D721Med (cell line): ENCODE measurements at regions not wholly inside any gene's neighbourhood (a gene's known extent, or its start where the extent isn't known, plus 50 kb on each side); places are given as distances from the start of the nearest gene placed in this dataset.

Experiments used
- DNase-seq: peaks from one replicate; pipeline ENCODE4 v3.0.0; 2011; ENCODE audit warnings: low spot score; ENCODE audit not compliant: insufficient read length
- FAIRE-seq: peaks from 2 replicates; lab custom pipeline; 2011; peaks lifted over from hg19 to GRCh38; lab: Jason Lieb, UNC
- TF ChIP-seq, protein P1 (sequence below): IDR thresholded peaks from 2 replicates; pipeline ENCODE4 v1.5.1; 2012; ENCODE audit warnings: mild to moderate bottlenecking, control low read depth; ENCODE audit not compliant: insufficient read depth; ENCODE audit errors: missing control alignments

DNA sequence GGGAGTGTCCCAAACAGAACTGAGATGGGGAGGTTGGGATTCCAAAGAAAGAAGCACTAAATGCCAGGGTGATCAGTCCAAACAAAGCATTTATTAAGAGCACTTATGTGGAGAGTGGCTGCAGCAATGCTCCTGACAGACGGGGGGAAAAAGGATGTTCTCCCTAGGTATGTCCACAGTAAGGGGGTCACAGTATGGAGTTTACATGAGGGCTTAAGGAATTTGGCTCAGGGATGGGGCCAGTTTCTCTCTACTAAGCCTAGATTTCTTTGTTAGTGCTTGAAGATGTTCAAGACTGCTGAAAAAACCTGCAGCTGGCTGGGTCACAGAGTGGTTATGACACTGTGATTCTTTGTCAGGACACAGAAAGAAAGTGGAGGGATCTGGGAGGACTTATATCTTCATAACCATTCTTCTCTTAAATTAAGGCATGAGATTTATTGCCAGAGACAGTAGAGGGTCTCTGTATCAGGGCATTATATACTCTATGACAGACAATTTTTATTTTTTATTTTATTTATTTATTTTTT is 1468.0 kb downstream of the C4orf33 start:
- DNase-seq (no peak), FAIRE-seq (no peak)
- TF ChIP-seq, protein P1, sequence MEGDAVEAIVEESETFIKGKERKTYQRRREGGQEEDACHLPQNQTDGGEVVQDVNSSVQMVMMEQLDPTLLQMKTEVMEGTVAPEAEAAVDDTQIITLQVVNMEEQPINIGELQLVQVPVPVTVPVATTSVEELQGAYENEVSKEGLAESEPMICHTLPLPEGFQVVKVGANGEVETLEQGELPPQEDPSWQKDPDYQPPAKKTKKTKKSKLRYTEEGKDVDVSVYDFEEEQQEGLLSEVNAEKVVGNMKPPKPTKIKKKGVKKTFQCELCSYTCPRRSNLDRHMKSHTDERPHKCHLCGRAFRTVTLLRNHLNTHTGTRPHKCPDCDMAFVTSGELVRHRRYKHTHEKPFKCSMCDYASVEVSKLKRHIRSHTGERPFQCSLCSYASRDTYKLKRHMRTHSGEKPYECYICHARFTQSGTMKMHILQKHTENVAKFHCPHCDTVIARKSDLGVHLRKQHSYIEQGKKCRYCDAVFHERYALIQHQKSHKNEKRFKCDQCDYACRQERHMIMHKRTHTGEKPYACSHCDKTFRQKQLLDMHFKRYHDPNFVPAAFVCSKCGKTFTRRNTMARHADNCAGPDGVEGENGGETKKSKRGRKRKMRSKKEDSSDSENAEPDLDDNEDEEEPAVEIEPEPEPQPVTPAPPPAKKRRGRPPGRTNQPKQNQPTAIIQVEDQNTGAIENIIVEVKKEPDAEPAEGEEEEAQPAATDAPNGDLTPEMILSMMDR = no peak

DNA sequence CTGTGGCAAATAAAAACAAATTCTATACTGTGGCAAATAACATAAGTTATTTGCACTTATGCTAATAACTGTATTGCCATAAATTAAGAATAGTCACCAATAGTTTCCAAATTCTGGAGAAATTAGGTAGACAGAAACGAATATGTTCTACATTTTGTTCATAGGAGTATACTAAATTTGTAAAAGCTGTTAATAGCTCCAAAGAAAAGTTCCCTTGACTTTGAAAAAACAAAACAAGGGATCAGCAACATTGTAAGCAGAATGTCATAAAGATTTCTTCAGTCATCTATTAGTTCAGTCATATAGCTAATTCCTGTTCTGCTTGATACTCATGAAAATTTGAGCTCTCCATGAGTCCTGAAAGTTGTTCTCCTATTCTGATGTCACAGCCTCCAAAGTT is 1472.8 kb downstream of the C4orf33 start:
- FAIRE-seq = peak; percentile 55
- DNase-seq = no peak
- TF ChIP-seq, protein P1 = no peak

DNA sequence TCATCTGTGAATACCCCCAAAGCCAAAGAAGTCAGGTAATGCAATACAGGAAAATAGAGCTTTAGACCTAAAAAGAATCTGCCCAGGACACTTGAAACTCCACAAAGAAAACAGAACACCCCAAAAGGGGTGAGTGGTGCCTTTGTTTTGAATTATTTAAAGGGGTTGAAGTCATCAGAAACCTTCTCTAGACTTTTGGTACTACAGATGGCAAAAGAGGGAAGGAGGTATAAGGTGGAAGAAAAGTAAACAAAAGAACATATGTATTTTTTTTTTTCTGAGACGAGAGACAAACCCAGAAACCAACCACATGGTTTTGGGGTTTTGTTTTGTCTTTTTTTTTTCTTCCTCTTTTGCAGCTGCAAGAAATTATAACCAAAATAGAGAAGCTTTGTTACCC is 1477.8 kb downstream of the C4orf33 start:
- FAIRE-seq = no peak

DNA sequence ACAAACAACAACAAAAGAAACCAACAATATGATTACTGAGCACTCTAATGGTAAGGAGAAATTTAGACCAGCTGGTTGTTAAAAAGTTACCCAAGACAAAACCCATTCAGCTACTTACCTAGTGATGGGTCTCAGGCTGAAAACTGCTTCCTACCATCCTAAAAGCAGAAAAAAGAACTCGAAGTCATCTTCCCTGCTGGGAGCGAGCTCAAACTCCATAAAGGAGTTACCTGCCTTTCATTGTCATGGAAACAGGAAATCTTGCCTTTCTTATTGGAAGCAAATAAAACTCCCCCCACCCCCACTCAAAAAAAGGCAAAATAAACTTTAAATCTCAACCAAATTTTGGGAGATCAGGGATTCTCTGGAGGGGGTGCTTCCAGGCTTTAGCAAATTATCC is 1478.3 kb downstream of the C4orf33 start:
- TF ChIP-seq, protein P1 = no peak
- no peak for FAIRE-seq
- DNase-seq = no peak

More for the DNA sequence above, 1477.8 kb downstream of the C4orf33 start:
- DNase-seq = no peak
- TF ChIP-seq, protein P1 = no peak

DNA sequence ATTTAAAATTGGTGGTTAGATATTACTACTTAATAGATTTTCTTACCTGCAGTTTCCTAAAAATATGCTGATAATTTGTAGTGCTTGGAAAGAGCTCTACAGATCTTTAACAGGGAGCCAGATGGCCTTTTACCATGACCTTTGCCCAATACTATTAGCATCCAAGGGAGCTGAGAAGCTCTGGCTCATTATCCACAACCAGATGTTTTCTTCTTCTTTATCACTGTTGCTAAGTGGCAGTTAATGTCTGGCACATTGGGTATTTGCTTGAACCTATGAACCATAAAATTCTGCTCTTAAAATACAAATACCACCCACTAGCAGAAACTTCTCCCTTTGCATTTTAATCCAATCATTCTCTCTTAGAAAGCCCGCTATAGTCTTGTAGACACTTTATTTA is 1480.3 kb downstream of the C4orf33 start:
- FAIRE-seq (peak; percentile 60), DNase-seq (no peak)
- TF ChIP-seq, protein P1 = no peak

DNA sequence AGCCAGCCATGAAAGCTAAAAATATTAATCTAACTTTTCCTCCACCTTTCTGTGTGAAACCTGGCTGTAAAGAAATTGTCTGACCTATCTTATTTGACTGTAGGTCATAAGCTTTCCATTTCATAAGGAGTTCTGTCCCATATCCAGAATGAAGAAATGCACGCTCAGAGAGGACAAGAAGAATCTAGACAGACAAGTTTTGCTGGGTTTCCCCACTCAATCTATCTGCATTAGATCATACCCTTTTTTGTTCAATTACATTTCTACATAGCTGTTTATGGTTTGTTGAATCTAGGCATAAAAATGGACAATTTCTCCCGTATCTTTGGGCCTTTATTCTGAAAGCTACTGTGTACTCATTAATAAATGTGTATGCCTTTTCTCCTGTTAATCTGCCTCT is 1495.1 kb downstream of the C4orf33 start:
- TF ChIP-seq, protein P1 = no peak
- FAIRE-seq (no peak), DNase-seq (no peak)

DNA sequence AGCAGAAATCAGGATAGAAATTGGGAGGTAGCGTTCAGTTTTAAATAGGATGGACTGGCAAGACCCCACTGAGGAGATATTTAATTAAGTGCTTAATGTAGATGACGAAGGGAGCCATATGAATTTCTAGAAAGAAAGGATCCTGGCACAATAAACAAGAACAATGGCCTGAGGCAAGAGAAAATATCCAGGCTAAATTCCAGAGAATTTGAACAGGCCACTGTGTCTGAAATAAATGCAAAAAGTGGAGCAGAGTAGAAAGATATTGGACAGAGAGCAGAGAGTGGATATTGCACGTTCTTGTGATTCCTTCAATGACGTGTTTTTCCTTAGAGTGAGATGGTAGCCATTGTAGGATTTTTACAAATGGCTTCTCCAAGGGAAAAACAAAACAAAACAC is 1504.8 kb downstream of the C4orf33 start:
- DNase-seq = no peak
- TF ChIP-seq, protein P1 = no peak
- no peak for FAIRE-seq
